BJ (cell line): ENCODE measurements at regions not wholly inside any gene's neighbourhood (a gene's known extent, or its start where the extent isn't known, plus 50 kb on each side); places are given as distances from the start of the nearest gene placed in this dataset.

Source experiments
- CTCF ChIA-PET: fragments of 350-600 bp; formaldehyde crosslinking; extraction: SDS; loops from one replicate; lab custom pipeline; 2021; ENCODE audit warnings: antibody characterized with exemption, inconsistent platforms; lab: Yijun Ruan, JAX
- POLR2A ChIA-PET: fragments of 300-600 bp; sonication (Branson Sonifier 250); formaldehyde crosslinking; extraction: SDS; loops from one replicate; lab custom pipeline; 2021; ENCODE audit warnings: antibody characterized with exemption; lab: Charles Lee
- DNase-seq: peaks from one replicate; pipeline ENCODE4 v3.0.0-alpha.2; 2011; ENCODE audit warnings: low read depth
- H3K27me3 ChIP-seq: 2 replicates; pipeline ENCODE4 v1.6.0; 2011; ENCODE audit warnings: low read length; ENCODE audit not compliant: control insufficient read depth, insufficient read depth
- H3K36me3 ChIP-seq: 2 replicates; pipeline ENCODE4 v1.5.1; 2011; ENCODE audit warnings: low read length; ENCODE audit not compliant: control insufficient read depth, insufficient read depth
- H3K4me3 ChIP-seq: 2 replicates; pipeline ENCODE4 v1.5.1; 2011; ENCODE audit warnings: low read depth, mild to moderate bottlenecking, control low read depth, low read length
- TF ChIP-seq, protein P1 (sequence below): IDR thresholded peaks from 2 replicates; pipeline ENCODE4 v1.5.1; 2011; ENCODE audit warnings: low read depth, mild to moderate bottlenecking, control low read depth, inconsistent platforms, low read length, moderate library complexity; ENCODE audit not compliant: insufficient read depth

DNA sequence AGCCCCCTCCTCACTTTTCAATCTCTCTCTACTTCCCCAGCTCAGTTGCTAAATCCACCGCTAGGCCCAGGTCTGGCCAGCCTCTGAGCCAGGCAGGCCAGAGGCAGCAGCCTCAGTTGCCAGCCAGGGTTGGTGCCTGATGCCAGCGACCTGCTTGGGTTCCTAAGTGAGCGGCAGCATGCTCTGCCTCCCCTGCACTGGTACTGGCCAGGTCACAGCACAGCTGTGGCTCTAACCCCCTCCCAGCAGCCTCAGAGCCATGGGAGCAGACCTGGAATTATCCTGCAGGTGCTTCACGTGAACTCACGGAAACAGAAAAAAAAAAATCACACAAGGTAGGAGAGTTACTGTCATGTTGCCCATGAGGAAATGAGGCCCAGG is 82.5 kb upstream of the ATF3 start:
- DNase-seq, result no peak
- ChIA-PET POLR2A (no interaction called here), CTCF (interaction anchor here (1.2 to 1.4 kb wide), 2 partner anchors 11 to 48 kb away, joined by 3 to 5 read pairs; no protein-coding TSS in a partner anchor)
- Histone ChIP-seq H3K4me3 (no peak overlapping the region), H3K36me3 (no peaks in the 10 kb centered on the region), H3K27me3 (peaks cover 13% of the 10 kb centered on the region)
- TF ChIP-seq, protein P1, sequence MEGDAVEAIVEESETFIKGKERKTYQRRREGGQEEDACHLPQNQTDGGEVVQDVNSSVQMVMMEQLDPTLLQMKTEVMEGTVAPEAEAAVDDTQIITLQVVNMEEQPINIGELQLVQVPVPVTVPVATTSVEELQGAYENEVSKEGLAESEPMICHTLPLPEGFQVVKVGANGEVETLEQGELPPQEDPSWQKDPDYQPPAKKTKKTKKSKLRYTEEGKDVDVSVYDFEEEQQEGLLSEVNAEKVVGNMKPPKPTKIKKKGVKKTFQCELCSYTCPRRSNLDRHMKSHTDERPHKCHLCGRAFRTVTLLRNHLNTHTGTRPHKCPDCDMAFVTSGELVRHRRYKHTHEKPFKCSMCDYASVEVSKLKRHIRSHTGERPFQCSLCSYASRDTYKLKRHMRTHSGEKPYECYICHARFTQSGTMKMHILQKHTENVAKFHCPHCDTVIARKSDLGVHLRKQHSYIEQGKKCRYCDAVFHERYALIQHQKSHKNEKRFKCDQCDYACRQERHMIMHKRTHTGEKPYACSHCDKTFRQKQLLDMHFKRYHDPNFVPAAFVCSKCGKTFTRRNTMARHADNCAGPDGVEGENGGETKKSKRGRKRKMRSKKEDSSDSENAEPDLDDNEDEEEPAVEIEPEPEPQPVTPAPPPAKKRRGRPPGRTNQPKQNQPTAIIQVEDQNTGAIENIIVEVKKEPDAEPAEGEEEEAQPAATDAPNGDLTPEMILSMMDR, result no peak

DNA sequence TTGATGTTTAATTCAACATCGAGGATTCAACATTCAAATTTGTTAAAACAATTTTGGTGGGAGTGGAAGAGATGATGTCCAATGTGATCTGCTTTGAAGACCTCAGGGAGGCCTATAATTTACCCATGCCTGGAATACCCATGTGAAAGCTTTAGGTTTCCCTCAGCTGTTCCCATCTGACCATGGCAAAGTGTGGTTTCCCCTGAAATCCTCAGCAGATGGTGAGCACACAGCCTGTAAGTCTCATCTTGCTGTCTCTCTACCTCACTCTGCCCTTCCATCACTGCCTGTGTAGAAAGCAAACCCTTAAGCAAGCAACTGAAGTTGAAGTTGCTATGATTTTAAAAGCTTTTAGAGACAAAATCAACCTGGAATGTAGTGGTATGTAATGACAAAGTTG is 80.1 kb upstream of the ATF3 start:
- CTCF ChIA-PET, result interaction anchor here (0.7 to 1.9 kb wide), 4 partner anchors 10 to 100 kb away, joined by 3 to 4 read pairs (median 3); no protein-coding TSS in a partner anchor
- no peak for DNase-seq
- H3K36me3 ChIP-seq, result no peaks in the 10 kb centered on the region
- H3K4me3 ChIP-seq, result no peak overlapping the region
- TF ChIP-seq, protein P1, result no peak
- POLR2A ChIA-PET, result interaction anchor here (0.9 kb wide), 1 partner anchor 80 kb away, joined by 17 read pairs; the partner anchor contains the start of gene ATF3
- peaks cover 12% of the 10 kb centered on the region for H3K27me3 ChIP-seq

DNA sequence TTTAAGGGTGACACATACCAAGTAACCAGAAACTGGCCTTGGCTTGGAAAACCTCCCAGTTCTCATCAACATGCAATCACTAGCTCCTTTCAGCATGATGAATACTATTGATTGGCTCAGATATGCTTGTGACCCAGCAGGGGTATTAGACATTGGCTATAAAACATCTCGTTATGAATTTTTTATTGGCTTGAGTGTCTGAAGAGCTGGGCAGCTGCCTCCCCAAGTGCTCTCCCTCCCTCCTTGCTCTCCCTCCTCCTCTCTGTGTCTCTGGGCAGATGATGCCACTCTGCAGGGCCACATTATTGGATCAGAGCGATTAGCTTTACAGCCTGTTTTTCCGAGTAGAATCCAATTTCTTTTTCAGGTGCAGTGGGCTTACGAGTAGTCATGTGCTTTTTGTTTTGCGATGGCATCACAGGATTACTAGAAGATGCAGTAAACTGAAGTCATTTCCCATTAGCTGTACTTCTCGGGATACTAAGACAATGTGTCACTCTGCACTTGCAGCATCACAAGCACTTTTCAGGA is 79.3 kb upstream of the ATF3 start:
- no peaks in the 10 kb centered on the region for H3K36me3 ChIP-seq
- CTCF ChIA-PET, result interaction anchor here (0.7 to 1.9 kb wide), 5 partner anchors 11 to 99 kb away, joined by 3 to 6 read pairs (median 3); no protein-coding TSS in a partner anchor
- TF ChIP-seq, protein P1, result no peak
- H3K4me3 ChIP-seq, result no peak overlapping the region
- POLR2A ChIA-PET, result interaction anchor here (0.9 kb wide), 1 partner anchor 79 kb away, joined by 17 read pairs; the partner anchor contains the start of gene ATF3
- H3K27me3 ChIP-seq, result peaks cover 13% of the 10 kb centered on the region
- DNase-seq, result no peak

DNA sequence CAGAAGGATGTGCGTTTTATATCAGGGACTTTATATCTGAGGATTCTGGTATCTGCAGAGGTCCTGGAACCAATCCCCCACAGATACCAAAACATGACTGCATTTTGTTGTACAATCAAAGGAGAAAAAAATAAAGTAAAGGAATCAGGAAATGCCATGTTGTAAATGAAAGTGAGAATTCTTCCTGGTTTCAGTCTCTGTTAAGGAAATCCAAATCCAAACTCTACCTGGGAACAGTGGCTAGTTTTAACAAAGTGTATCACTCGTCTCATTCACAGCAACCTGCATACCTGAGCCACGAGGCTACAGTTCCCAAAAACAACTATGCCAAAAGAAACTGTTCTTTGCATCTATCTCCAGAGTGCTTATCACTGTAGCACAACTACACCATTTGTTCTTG is 77.3 kb upstream of the ATF3 start:
- ChIA-PET CTCF (interaction anchor here (1.5 kb wide), 1 partner anchor 27 kb away, joined by 3 read pairs; no protein-coding TSS in a partner anchor), POLR2A (no interaction called here)
- H3K36me3 ChIP-seq, result no peaks in the 10 kb centered on the region
- H3K4me3 ChIP-seq, result no peak overlapping the region
- H3K27me3 ChIP-seq, result peaks cover 15% of the 10 kb centered on the region
- no peak for DNase-seq
- TF ChIP-seq, protein P1, result no peak

DNA sequence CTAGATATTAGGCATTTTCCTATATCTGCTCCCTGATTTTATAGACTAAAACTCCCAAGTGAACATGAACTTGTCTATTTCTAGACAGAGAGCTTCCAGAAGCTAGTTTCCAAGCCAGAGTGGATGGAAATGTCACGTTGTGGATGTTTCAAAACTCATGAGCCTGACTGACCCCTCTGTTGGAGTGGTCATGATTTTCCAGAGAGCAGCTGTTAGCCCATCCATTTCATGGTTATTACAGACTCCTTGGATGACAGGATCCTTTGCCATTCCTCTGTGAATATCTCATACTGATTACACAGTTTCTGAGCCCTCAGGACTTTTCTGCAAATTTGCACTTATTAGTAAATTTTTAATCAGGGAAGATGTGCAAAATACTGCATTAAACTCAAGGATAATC is 76.8 kb upstream of the ATF3 start:
- POLR2A ChIA-PET, result no interaction called here
- Histone ChIP-seq H3K4me3 (no peak overlapping the region), H3K27me3 (peaks cover 15% of the 10 kb centered on the region), H3K36me3 (no peaks in the 10 kb centered on the region)
- TF ChIP-seq, protein P1, result no peak
- CTCF ChIA-PET, result interaction anchor here (1.5 kb wide), 1 partner anchor 26 kb away, joined by 3 read pairs; no protein-coding TSS in a partner anchor
- DNase-seq, result no peak
